ENCODE measurements at regions not wholly inside any gene's neighbourhood (a gene's known extent, or its start where the extent isn't known, plus 50 kb on each side); places are given as distances from the start of the nearest gene placed in this dataset.

DNA sequence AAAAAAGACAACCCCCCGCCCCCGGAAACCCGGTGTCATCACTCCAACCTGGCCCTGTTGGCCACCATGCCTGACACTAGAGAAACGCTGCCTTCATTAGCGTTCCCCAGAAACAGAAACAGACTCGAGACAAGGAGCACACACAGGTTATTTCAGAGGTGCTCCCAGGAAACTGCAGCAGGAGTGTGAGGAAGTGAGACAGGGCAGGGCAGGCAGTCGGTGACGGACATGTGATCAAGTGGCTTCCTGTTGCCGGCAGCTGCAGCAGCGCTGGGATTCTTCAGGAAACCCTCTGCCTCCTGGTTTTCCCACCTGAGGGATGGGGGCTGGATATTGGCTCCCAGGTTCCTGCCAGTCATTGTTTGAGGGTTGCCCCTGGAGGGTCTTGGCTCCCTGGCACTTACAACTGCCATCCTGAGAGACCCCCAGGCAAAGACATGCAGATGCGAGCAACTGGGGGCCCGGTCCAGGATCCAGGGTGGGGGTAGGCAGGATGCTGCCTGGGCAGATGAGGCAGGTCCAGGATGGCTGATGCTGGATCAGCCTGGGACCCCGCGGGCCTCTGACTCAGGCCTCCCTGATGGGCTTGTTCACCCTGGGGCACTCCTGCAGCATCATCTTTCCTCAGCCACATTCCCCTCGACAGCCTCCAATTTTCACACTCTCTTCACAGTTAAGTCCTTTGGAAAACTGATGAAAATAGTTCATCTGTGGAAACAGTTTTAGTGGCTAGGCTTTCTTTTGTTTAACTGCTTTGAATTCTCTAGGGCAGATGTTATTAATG lies 150.7 kb upstream of the SYNDIG1 start:
- ATAC-seq (no peak), DNase-seq (no peak)
- no peak overlapping the region for H3K27ac ChIP-seq
- no peaks in the 10 kb centered on the region for H3K4me1 ChIP-seq
- intact Hi-C loops (cut with DNase I), result no loop called here
- H3K36me3 ChIP-seq, result no peaks in the 10 kb centered on the region
- no peaks in the 10 kb centered on the region for H3K9me3 ChIP-seq
- TF ChIP-seq, protein P1, sequence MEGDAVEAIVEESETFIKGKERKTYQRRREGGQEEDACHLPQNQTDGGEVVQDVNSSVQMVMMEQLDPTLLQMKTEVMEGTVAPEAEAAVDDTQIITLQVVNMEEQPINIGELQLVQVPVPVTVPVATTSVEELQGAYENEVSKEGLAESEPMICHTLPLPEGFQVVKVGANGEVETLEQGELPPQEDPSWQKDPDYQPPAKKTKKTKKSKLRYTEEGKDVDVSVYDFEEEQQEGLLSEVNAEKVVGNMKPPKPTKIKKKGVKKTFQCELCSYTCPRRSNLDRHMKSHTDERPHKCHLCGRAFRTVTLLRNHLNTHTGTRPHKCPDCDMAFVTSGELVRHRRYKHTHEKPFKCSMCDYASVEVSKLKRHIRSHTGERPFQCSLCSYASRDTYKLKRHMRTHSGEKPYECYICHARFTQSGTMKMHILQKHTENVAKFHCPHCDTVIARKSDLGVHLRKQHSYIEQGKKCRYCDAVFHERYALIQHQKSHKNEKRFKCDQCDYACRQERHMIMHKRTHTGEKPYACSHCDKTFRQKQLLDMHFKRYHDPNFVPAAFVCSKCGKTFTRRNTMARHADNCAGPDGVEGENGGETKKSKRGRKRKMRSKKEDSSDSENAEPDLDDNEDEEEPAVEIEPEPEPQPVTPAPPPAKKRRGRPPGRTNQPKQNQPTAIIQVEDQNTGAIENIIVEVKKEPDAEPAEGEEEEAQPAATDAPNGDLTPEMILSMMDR (IDR thresholded peaks at IDR 0.05), result no peak
- H3K27me3 ChIP-seq, result no peaks in the 10 kb centered on the region
- H3K4me3 ChIP-seq, result no peak overlapping the region

DNA sequence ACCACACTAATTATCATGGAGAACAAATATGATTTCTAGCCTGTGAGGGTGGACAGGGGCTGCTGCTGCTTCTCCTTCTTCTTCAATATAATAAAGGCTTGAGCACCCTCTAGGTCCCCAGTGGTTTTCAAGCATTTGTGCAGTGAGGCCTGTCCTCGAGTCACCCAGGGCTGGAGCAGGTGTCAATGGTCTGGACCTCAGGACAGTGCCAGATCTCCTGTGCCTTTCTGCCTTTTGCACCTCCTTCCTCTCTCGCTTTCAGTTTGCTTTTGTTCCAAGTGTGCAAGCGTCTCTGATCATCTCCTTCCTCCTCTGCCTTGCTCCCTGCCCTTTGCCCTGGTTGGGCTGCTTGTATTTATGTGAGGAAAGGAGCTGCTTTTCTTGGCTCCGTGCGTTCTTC lies 152.2 kb upstream of the SYNDIG1 start:
- TF ChIP-seq, protein P1 (IDR thresholded peaks at IDR 0.05), result no peak

DNA sequence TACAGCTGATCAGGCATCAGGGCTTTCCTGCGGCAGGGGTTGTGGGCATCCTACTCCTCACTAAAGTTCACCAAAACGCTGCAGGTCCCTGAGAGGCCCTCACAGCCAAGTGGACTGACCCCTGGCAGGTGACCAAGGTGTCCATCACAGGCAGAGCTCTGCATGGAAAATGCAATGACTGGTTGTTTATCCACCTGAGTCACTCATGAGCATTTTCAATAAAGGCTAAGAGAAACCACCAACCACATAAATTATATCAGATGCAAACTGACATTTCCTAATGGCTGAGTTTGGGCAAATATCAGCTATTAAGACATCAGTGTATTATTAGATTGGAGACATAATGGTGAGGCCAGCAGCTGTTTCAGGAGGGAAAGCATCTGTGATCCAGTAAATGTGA lies 152.7 kb upstream of the SYNDIG1 start:
- intact Hi-C loops (cut with DNase I), result no loop called here

More for the DNA sequence above, 152.2 kb upstream of the SYNDIG1 start:
- intact Hi-C loops (cut with DNase I), result no loop called here
- Histone ChIP-seq H3K9me3 (no peaks in the 10 kb centered on the region), H3K27ac (no peak overlapping the region), H3K4me3 (no peak overlapping the region), H3K27me3 (no peaks in the 10 kb centered on the region), H3K4me1 (no peaks in the 10 kb centered on the region), H3K36me3 (no peaks in the 10 kb centered on the region)
- ATAC-seq (peak; percentile 12), DNase-seq (no peak)

DNA sequence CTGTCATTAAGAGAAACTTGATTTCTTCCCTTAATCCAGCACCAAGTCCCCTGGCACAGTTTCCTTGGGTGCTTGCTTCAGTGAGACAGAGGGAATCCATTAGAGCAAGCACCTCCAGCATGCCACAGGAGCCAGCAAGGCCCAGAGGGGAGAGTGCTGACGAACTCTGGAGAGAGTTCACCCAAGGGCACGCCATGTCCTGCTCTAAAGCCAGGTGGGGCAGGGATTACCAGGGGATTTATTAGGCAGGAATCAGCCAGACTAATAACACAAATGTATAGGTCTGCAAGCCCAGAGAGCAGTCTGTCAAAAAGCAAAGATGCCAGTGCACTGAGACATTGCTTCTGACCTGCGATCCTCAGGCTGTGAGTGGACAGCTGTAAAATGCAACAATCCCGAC lies 155.4 kb upstream of the SYNDIG1 start:
- no peak for ATAC-seq
- no peak overlapping the region for H3K4me3 ChIP-seq
- no peaks in the 10 kb centered on the region for H3K36me3 ChIP-seq
- no peak for DNase-seq
- H3K9me3 ChIP-seq, result no peaks in the 10 kb centered on the region
- TF ChIP-seq, protein P1 (IDR thresholded peaks at IDR 0.05), result no peak
- intact Hi-C loops (cut with DNase I), result no loop called here
- H3K27me3 ChIP-seq, result no peaks in the 10 kb centered on the region
- H3K27ac ChIP-seq, result no peak overlapping the region
- H3K4me1 ChIP-seq, result no peaks in the 10 kb centered on the region

More for the DNA sequence above, 152.7 kb upstream of the SYNDIG1 start:
- H3K9me3 ChIP-seq, result no peaks in the 10 kb centered on the region
- no peak overlapping the region for H3K27ac ChIP-seq
- TF ChIP-seq, protein P1 (IDR thresholded peaks at IDR 0.05), result no peak
- no peak for ATAC-seq
- DNase-seq, result no peak
- H3K4me3 ChIP-seq, result no peak overlapping the region
- H3K4me1 ChIP-seq, result no peaks in the 10 kb centered on the region
- H3K27me3 ChIP-seq, result no peaks in the 10 kb centered on the region
- H3K36me3 ChIP-seq, result no peaks in the 10 kb centered on the region

DNA sequence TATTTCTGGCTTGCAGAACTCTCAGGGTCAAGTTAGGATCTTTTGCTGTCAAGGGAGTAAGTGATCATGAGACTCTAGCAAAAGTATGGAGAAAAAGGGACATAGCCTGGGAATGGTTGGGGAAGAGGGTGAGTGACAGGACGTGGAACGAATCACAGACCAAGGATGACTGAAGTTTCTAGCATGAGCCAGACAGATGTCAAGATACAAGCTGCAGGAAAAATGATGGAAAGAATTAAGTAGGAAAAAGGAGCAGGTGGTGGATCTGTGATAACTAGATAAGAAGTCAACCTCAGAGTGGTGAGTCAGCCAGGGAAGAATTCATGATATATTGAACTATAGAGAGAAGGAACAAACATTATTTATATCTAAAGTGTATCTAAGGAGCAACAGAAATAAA lies 159.8 kb upstream of the SYNDIG1 start:
- intact Hi-C loops (cut with DNase I), result no loop called here
- no peaks in the 10 kb centered on the region for H3K9me3 ChIP-seq
- no peaks in the 10 kb centered on the region for H3K36me3 ChIP-seq
- TF ChIP-seq, protein P1 (IDR thresholded peaks at IDR 0.05), result no peak
- no peak for ATAC-seq
- H3K4me1 ChIP-seq, result no peaks in the 10 kb centered on the region
- H3K4me3 ChIP-seq, result no peak overlapping the region
- no peak for DNase-seq
- H3K27me3 ChIP-seq, result no peaks in the 10 kb centered on the region
- H3K27ac ChIP-seq, result no peak overlapping the region
